ENCODE measurements at regions not wholly inside any gene's neighbourhood (a gene's known extent, or its start where the extent isn't known, plus 50 kb on each side); places are given as distances from the start of the nearest gene placed in this dataset.

- no peak for TF ChIP-seq YY1 (IDR thresholded peaks at IDR 0.05; ENCODE audit: insufficient read depth, insufficient read length)
- TF ChIP-seq SUZ12 (IDR thresholded peaks at IDR 0.05; ENCODE audit: extremely low read depth, insufficient read depth, insufficient read length): no peak
- no peak for TF ChIP-seq ZNF274 (IDR thresholded peaks at IDR 0.05; ENCODE audit: low read depth, low read length)
These were observed 84.5 kb upstream of the TMEM108 start for GRCh38 chr3:132953683-132954082.

All from NT2/D1 (cell line).